MCF 10A (cell line): ENCODE measurements at regions not wholly inside any gene's neighbourhood (a gene's known extent, or its start where the extent isn't known, plus 50 kb on each side); places are given as distances from the start of the nearest gene placed in this dataset.

Source experiments
- BruUV-seq: library from RNA; stranded (reverse); fragments of 400-500 nt; replicated peaks from 2 replicates; lab custom pipeline; 2021; lab: Mats Ljungman, UMichigan
- CTCF ChIA-PET: fragments of 300-600 bp; sonication (Branson Sonifier 250); formaldehyde crosslinking; extraction: SDS; loops from one replicate; lab custom pipeline; 2021; ENCODE audit warnings: antibody characterized with exemption, inconsistent platforms; lab: Yijun Ruan, JAX
- POLR2A ChIA-PET: fragments of 300-600, 350-650 bp; sonication (Branson Sonifier 250); formaldehyde crosslinking; extraction: SDS; loops from one replicate; lab custom pipeline; 2020; ENCODE audit warnings: antibody characterized with exemption, inconsistent platforms; lab: Yijun Ruan, JAX
- DNase-seq: peaks from one replicate; pipeline ENCODE4 v3.0.0-alpha.2; 2018; ENCODE audit not compliant: unreplicated experiment
- H3K27ac Mint-ChIP-seq: one replicate; pipeline ENCODE4 v1.8.0; 2022; ENCODE audit warnings: mild to moderate bottlenecking, low read depth, mixed read lengths; ENCODE audit not compliant: unreplicated experiment
- H3K27me3 Mint-ChIP-seq: one replicate; pipeline ENCODE4 v1.8.0; 2022; ENCODE audit warnings: mixed read lengths; ENCODE audit not compliant: insufficient read depth, unreplicated experiment
- H3K36me3 Mint-ChIP-seq: one replicate; pipeline ENCODE4 v1.8.0; 2022; ENCODE audit warnings: mild to moderate bottlenecking, moderate library complexity, mixed read lengths; ENCODE audit not compliant: insufficient read depth, unreplicated experiment
- H3K4me1 Mint-ChIP-seq: one replicate; pipeline ENCODE4 v1.8.0; 2022; ENCODE audit warnings: mixed read lengths; ENCODE audit not compliant: insufficient read depth, unreplicated experiment
- H3K4me3 Mint-ChIP-seq: one replicate; pipeline ENCODE4 v1.8.0; 2022; ENCODE audit warnings: mild to moderate bottlenecking, moderate library complexity, mixed read lengths; ENCODE audit not compliant: unreplicated experiment
- H3K9me3 Mint-ChIP-seq: one replicate; pipeline ENCODE4 v1.8.0; 2022; ENCODE audit warnings: mixed read lengths; ENCODE audit not compliant: unreplicated experiment
- CTCF ChIP-seq: fragments of 200-600 bp; IDR thresholded peaks from one replicate; pipeline ENCODE4 v1.8.0; 2022; ENCODE audit warnings: antibody characterized with exemption, mild to moderate bottlenecking; ENCODE audit not compliant: unreplicated experiment
- intact Hi-C: fragments of 100-400 bp; cut with micrococcal nuclease; formaldehyde crosslinking; loops from 2 replicates; pipeline ENCODE4 v1.14.1; 2022

- ChIA-PET CTCF (interaction anchor here (1.4 to 2.9 kb wide), 3 partner anchors 14 to 21 kb away, joined by 5 to 20 read pairs (median 6); a partner anchor contains a TSS), POLR2A (interaction anchor here (0.6 to 19.0 kb wide), 54 partner anchors 10 to 1697 kb away, joined by 3 to 1160 read pairs (median 20); partner anchors contain the start of gene HMGN4)
- no peak for TF ChIP-seq CTCF
- no TSS peak for BruUV-seq
- Mint-ChIP-seq H3K9me3 (no peaks in the 10 kb centered on the region), H3K4me3 (peak overlapping the region; percentile 93), H3K36me3 (peaks cover 26% of the 10 kb centered on the region), H3K27me3 (no peaks in the 10 kb centered on the region), H3K4me1 (peaks cover 28% of the 10 kb centered on the region), H3K27ac (peak overlapping the region; percentile 96)
- intact Hi-C loops: loop anchor here (5.0 kb wide), 2 partner anchors 140 to 950 kb away; a partner anchor contains a TSS
- DNase-seq: peak; percentile 94
These were observed 109.8 kb downstream of the HFE start for GRCh38 chr6:26196846-26197635.

- BruUV-seq: no TSS peak
- Mint-ChIP-seq H3K4me1 (peaks cover 28% of the 10 kb centered on the region), H3K9me3 (no peaks in the 10 kb centered on the region), H3K4me3 (peak overlapping the region; percentile 93), H3K27ac (peak overlapping the region; percentile 96), H3K27me3 (no peaks in the 10 kb centered on the region), H3K36me3 (peaks cover 26% of the 10 kb centered on the region)
- POLR2A ChIA-PET: interaction anchor here (0.6 to 19.0 kb wide), 51 partner anchors 9 to 1697 kb away, joined by 3 to 1160 read pairs (median 21); partner anchors contain the start of gene HMGN4
- no peak for TF ChIP-seq CTCF
- CTCF ChIA-PET: interaction anchor here (1.4 to 2.9 kb wide), 3 partner anchors 15 to 22 kb away, joined by 5 to 20 read pairs (median 6); a partner anchor contains a TSS
- DNase-seq: no peak
- intact Hi-C loops: loop anchor here (5.0 kb wide), 2 partner anchors 140 to 950 kb away; a partner anchor contains a TSS
These were observed 110.4 kb downstream of the HFE start for GRCh38 chr6:26197636-26197932.

GRCh38 chr6:26197933-26198721 lies 110.9 kb downstream of the HFE start:
- intact Hi-C loops: loop anchor here (5.0 kb wide), 2 partner anchors 141 to 949 kb away; a partner anchor contains a TSS
- H3K27me3 Mint-ChIP-seq: no peaks in the 10 kb centered on the region
- H3K4me3 Mint-ChIP-seq: peak overlapping the region; percentile 93
- H3K36me3 Mint-ChIP-seq: peaks cover 26% of the 10 kb centered on the region
- H3K4me1 Mint-ChIP-seq: peaks cover 28% of the 10 kb centered on the region
- no peaks in the 10 kb centered on the region for H3K9me3 Mint-ChIP-seq
- ChIA-PET POLR2A (interaction anchor here (0.6 to 19.0 kb wide), 55 partner anchors 9 to 1696 kb away, joined by 3 to 1160 read pairs (median 20); partner anchors contain the start of gene HMGN4), CTCF (interaction anchor here (1.2 to 2.9 kb wide), 4 partner anchors 18 to 167 kb away, joined by 3 to 20 read pairs (median 4); a partner anchor contains a TSS)
- TF ChIP-seq CTCF: no peak
- H3K27ac Mint-ChIP-seq: peak overlapping the region; percentile 96
- peak; percentile 56 for DNase-seq
- BruUV-seq: no TSS peak
